VCaP (cell line): ENCODE measurements at regions not wholly inside any gene's neighbourhood (a gene's known extent, or its start where the extent isn't known, plus 50 kb on each side); places are given as distances from the start of the nearest gene placed in this dataset.

Experiments
- H3K27ac ChIP-seq: fragments of 450-650 bp; 2 replicates; pipeline ENCODE4 v1.5.1; 2017
- TF ChIP-seq, protein P1 (sequence below): fragments of 450-650 bp; conservative IDR thresholded peaks from 2 replicates; pipeline ENCODE4 v1.5.1; 2017; ENCODE audit warnings: mild to moderate bottlenecking, moderate library complexity

DNA sequence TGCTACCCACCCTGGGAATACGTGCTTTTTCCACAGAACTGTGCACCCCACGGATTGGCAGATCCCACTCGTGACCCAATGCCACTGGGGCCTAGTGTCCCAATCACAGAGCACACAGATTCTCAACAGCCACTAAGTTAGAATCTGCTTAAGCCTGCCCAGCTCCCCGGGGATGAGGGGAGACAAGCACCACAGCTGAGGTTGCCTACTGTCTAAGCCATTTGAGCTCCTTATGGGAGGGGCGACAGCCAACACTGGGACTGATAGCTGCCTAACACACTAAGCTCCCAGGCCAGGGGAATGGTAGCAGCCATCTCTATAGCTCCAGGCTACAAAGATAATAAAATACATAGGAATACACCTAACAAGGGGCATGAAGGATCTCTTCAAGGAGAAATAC lies 93.5 kb upstream of the GUCY1A1 start:
- TF ChIP-seq, protein P1, sequence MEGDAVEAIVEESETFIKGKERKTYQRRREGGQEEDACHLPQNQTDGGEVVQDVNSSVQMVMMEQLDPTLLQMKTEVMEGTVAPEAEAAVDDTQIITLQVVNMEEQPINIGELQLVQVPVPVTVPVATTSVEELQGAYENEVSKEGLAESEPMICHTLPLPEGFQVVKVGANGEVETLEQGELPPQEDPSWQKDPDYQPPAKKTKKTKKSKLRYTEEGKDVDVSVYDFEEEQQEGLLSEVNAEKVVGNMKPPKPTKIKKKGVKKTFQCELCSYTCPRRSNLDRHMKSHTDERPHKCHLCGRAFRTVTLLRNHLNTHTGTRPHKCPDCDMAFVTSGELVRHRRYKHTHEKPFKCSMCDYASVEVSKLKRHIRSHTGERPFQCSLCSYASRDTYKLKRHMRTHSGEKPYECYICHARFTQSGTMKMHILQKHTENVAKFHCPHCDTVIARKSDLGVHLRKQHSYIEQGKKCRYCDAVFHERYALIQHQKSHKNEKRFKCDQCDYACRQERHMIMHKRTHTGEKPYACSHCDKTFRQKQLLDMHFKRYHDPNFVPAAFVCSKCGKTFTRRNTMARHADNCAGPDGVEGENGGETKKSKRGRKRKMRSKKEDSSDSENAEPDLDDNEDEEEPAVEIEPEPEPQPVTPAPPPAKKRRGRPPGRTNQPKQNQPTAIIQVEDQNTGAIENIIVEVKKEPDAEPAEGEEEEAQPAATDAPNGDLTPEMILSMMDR = no peak

DNA sequence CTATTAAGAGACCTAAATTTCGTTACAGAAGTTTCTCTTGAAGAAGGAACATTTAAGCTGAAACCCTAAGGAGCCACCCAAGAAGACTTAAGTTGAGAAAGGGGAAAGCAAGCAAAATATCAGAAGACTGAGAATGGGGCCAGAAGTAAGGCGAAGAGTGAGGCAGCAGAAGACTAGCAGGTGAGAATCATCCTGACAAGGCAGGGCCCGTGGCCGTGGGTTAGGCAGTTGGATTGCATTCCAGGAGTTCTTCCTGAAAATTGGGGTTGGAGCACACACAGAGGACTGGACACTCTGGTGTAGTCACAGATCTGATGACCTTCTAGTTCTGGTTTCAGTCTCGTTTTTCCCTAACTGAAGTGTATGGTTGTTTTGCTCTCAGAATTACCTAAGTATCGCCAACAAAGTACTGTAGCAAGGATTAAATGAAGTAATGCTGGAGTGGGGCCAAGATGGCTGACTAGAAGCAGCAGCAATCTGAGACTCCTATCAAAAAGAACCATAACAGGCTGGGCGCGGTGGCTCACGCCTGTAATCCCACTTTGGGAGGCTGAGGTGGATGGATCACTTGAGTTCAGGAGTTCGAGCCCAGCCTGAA lies 94.4 kb upstream of the GUCY1A1 start:
- TF ChIP-seq, protein P1 = no peak
- H3K27ac ChIP-seq = peak overlapping the region; percentile 75

More for the DNA sequence above, 93.5 kb upstream of the GUCY1A1 start:
- peak overlapping the region; percentile 75 for H3K27ac ChIP-seq

DNA sequence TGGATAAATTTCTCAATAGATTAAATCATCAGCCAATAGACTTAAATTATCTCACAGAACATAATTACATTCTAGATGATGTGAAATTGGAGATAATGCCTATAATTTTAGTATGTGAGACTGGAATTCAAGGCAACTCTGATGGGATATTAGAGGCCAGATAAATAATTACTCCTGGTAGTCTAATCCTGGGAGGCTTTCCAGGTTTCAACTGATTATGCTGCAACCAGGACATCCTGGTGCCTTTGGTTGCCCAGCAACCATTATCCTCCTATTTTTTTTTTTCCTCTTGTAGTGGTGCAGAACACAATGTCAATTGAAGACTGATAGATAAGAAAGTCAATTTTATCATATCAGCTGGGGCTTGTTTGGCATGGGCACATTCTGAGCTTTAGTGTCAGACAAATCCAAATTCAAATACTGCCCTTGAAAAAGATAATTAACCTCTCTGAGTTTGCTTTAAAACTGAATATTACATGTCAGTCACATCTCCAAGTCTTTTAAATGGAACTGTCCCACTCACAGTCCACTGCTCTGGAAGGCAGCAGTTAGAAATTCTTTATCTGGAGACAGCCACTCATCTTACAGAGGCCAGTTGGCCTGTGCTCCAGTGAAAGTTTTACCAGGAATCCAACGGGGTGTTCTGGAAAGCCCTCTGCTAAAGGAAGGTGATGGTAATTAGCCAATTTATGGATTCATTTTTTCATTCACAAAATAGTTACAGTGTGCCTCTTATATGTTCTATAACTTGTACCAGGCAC lies 95.3 kb upstream of the GUCY1A1 start:
- H3K27ac ChIP-seq = peak overlapping the region; percentile 75
- TF ChIP-seq, protein P1 = no peak

DNA sequence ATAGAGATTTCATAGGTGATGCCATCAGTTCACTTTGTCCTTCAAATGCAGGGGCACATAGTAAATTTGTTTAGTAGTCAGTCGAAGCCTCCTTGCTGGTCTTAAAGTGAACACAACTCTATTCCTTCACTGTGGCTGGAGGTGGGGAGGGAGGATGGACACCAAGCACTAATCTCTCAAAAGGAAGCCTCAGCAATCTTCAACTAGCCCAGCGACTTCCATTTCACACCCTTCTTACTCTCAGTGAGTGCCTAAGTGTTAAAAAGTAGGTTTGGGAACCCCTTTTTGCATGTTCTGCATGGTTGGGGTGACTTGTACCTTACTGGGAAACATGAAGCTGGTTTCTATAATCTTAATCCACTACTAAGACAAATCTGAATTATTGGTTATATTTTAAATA lies 96.0 kb upstream of the GUCY1A1 start:
- TF ChIP-seq, protein P1 = no peak
- peak overlapping the region; percentile 75 for H3K27ac ChIP-seq

DNA sequence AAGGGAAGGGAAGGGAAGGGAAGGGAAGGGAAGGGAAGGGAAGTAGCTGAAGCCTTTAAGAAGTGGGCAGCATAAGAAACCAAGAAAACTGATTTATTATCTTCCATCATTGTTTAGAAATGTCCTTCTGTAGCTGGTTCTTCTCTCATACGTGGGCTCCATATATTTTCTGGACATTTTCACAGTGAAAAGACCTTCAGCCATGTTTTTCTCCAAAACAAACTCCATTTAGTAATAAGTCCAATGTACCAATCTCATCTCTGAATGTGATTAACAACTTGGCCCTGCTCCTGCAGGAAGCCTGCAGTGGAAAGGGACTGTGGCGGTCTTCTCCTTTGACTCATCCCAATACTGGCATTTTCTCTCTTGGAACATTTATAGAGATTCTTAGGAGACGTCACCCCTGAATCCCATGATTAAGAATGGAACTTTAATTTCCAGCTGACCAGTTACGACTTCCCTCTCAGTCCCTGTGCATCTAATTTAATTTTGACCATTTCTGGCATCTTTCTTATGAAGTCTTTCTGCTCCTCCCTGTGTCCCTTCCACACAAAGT lies 96.6 kb upstream of the GUCY1A1 start:
- TF ChIP-seq, protein P1 = no peak
- H3K27ac ChIP-seq = peak overlapping the region; percentile 75

DNA sequence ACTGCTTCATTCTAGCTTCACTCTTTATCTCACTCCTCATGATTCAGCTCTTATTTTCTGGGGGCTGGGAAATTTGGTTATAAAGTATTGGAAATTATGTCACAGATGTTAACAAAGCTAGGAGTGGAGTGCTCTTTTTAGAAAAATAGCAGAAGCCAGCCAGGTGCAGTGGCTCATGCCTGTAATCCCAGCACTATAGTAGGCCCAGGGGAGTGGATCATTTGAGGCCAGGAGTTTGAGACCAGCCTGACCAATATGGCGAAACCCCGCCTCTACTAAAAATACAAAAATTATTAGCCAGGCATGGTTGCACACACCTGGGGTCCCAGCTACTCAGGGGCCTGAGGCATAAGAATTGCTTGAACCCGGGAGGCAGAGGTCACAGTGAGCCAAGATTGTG lies 97.2 kb upstream of the GUCY1A1 start:
- peak overlapping the region; percentile 75; the same call in 1 of the 2 replicates for H3K27ac ChIP-seq

DNA sequence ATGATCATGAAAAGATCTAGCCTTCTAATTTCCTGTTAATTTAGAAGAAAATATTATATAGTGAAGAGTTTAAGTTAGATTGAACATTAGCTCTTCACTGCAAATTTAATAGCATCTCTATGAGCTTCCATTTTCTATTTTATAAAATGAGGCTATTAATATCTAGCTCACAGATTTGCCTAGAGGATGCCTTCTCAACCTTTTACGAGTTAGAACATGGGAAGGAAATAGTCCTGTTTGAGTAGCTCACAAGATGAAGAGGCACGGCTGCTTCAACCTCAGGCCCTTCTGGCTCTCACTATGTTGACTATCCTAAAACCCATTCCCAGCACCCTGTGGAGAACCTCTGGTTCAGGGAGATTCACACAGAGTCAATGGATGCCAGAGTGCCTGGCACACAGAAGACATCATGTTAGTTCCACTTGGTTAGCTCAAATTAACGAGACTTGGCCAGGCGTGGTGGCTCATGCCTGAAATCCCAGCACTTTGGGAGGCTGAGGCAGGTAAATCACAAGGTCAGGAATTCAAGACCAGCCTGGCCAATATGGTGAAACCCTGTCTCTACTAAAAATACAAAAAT lies 97.9 kb upstream of the GUCY1A1 start:
- TF ChIP-seq, protein P1 = no peak
- H3K27ac ChIP-seq = no peak overlapping the region

More for the DNA sequence above, 97.2 kb upstream of the GUCY1A1 start:
- TF ChIP-seq, protein P1 = no peak
